A549 (cell line): ENCODE measurements at regions not wholly inside any gene's neighbourhood (a gene's known extent, or its start where the extent isn't known, plus 50 kb on each side); places are given as distances from the start of the nearest gene placed in this dataset.

Experiments used
- ATAC-seq, 2 experiments: fragments of 200-7000 bp in 1 of 2; fragments of >200 bp in 1 of 2; cut with Nextera tagmentation in 1 of 2; cut with Tn5 transposase in 1 of 2; 3 replicates each; pipeline versions ENCODE4 v1.8.0 to v1.9.1; 2018 to 2020; ENCODE audit warnings: mild to moderate bottlenecking in 1 of 2, moderate library complexity in 1 of 2
- CTCF ChIA-PET: fragments of 300-600 bp; sonication (Branson Sonifier 250); formaldehyde crosslinking; extraction: SDS; loops from one replicate; lab custom pipeline; 2021; ENCODE audit warnings: antibody characterized with exemption, inconsistent platforms; lab: Yijun Ruan, JAX
- POLR2A ChIA-PET: fragments of 350-600 bp; formaldehyde crosslinking; extraction: SDS; loops from one replicate; lab custom pipeline; 2021; ENCODE audit warnings: antibody characterized with exemption, inconsistent platforms; lab: Yijun Ruan, JAX
- DNase-seq, 2 experiments: peaks; one replicate each; pipeline versions ENCODE4 v3.0.0 to v3.0.0-alpha.2; 2011 to 2016; ENCODE audit warnings: low read depth in 1 of 2, low spot score in 1 of 2
- FAIRE-seq: peaks from 2 replicates; lab custom pipeline; 2011; peaks lifted over from hg19 to GRCh38; lab: Jason Lieb, UNC
- H3K27ac ChIP-seq, 2 experiments: fragments of >200 bp; sonication (Bioruptor Twin); formaldehyde crosslinking; 3 replicates each; pipeline ENCODE4 v1.5.1; 2016 to 2017
- H3K4me1 ChIP-seq: fragments of >200 bp; sonication (Bioruptor Twin); formaldehyde crosslinking; 3 replicates; pipeline ENCODE4 v1.6.1; 2016
- H3K4me2 ChIP-seq: fragments of >200 bp; sonication (Bioruptor Twin); formaldehyde crosslinking; 3 replicates; pipeline ENCODE4 v1.6.1; 2016
- H3K4me3 ChIP-seq: fragments of >200 bp; sonication (Bioruptor Twin); formaldehyde crosslinking; 3 replicates; pipeline ENCODE4 v1.5.1; 2016
- H3K9me3 ChIP-seq: fragments of >200 bp; sonication (Bioruptor Twin); formaldehyde crosslinking; 3 replicates; pipeline ENCODE4 v1.6.1; 2016
- CBX2 ChIP-seq: fragments of 200-600 bp; sonication (generic); IDR thresholded peaks from 2 replicates; pipeline ENCODE4 v1.6.1; 2016; ENCODE audit warnings: low read depth, mild to moderate bottlenecking, borderline replicate concordance
- CBX8 ChIP-seq: fragments of 200-600 bp; sonication (generic); IDR thresholded peaks from 2 replicates; pipeline ENCODE4 v1.6.1; 2016
- CHD2 ChIP-seq: fragments of 150-350 bp; IDR thresholded peaks from 2 replicates; pipeline ENCODE4 v1.6.1; 2014; ENCODE audit warnings: low read length; ENCODE audit not compliant: partially characterized antibody
- EP300 ChIP-seq, 2 experiments: fragments of >200 bp; sonication (Bioruptor Twin); formaldehyde crosslinking; IDR thresholded peaks; 2 replicates in 1 of 2; 3 replicates in 1 of 2; pipeline ENCODE4 v1.6.1; 2016 to 2017
- FOSL2 ChIP-seq, 2 experiments: fragments of 450-650 bp in 1 of 2; fragments of >200 bp in 1 of 2; sonication (Bioruptor Twin) in 1 of 2; formaldehyde crosslinking; IDR thresholded peaks; 2 replicates each; pipeline versions ENCODE4 v1.5.0 to v1.6.1; 2016 to 2020; ENCODE audit warnings: mild to moderate bottlenecking in 1 of 2, moderate library complexity in 1 of 2
- HDAC2 ChIP-seq: fragments of 200-600 bp; sonication (generic); IDR thresholded peaks from 2 replicates; pipeline ENCODE4 v1.6.1; 2016
- HEYL ChIP-seq: fragments of 250-450 bp; sonication (Bioruptor Pico); IDR thresholded peaks from 2 replicates; pipeline ENCODE4 v1.8.0; 2021; ENCODE audit warnings: mild to moderate bottlenecking, moderate library complexity
- HOXA7 ChIP-seq: fragments of 250-450 bp; sonication (Bioruptor Pico); IDR thresholded peaks from 2 replicates; pipeline ENCODE4 v1.5.0; 2020; ENCODE audit warnings: mild to moderate bottlenecking, moderate library complexity
- HOXB13 ChIP-seq: fragments of 250-450 bp; sonication (Bioruptor Pico); IDR thresholded peaks from 2 replicates; pipeline ENCODE4 v1.5.0; 2020; ENCODE audit warnings: low read depth, mild to moderate bottlenecking, moderate library complexity
- HOXB5 ChIP-seq: fragments of 250-450 bp; sonication (Bioruptor Pico); IDR thresholded peaks from 2 replicates; pipeline ENCODE4 v1.5.0; 2020; ENCODE audit warnings: mild to moderate bottlenecking, moderate library complexity
- JUN ChIP-seq, 2 experiments: fragments of >200 bp; sonication (Bioruptor Twin); formaldehyde crosslinking; IDR thresholded peaks; 2 replicates in 1 of 2; 3 replicates in 1 of 2; pipeline ENCODE4 v1.6.1; 2016 to 2017
- JUNB ChIP-seq: fragments of >200 bp; sonication (Bioruptor Twin); formaldehyde crosslinking; IDR thresholded peaks from 2 replicates; pipeline ENCODE4 v1.6.1; 2016
- KDM1A ChIP-seq: fragments of 200-600 bp; sonication (generic); IDR thresholded peaks from 2 replicates; pipeline ENCODE4 v1.6.1; 2016; ENCODE audit warnings: low read depth, mild to moderate bottlenecking
- KDM5A ChIP-seq: fragments of 200-600 bp; sonication (generic); IDR thresholded peaks from 2 replicates; pipeline ENCODE4 v1.6.1; 2016; ENCODE audit warnings: antibody characterized with exemption, mild to moderate bottlenecking
- MAFK ChIP-seq: fragments of 450-650 bp; IDR thresholded peaks from 2 replicates; pipeline ENCODE4 v1.6.1; 2014; ENCODE audit not compliant: partially characterized antibody
- POLR2AphosphoS2 ChIP-seq: conservative IDR thresholded peaks from 2 replicates; pipeline ENCODE4 v1.6.1; 2012; ENCODE audit warnings: low read length, improper control_type of control experiment, inconsistent platforms
- RAD21 ChIP-seq, 2 experiments: fragments of >200 bp in 1 of 2; sonication (Bioruptor Twin) in 1 of 2; formaldehyde crosslinking in 1 of 2; IDR thresholded peaks in 1 of 2; conservative IDR thresholded peaks in 1 of 2; 2 replicates in 1 of 2; 3 replicates in 1 of 2; pipeline ENCODE4 v1.6.1; 2012 to 2018; ENCODE audit warnings: inconsistent platforms in 1 of 2
- RARB ChIP-seq: fragments of 250-450 bp; sonication (Bioruptor Pico); IDR thresholded peaks from 2 replicates; pipeline ENCODE4 v1.8.0; 2021; ENCODE audit warnings: mild to moderate bottlenecking, moderate library complexity
- RCOR1 ChIP-seq: fragments of 150-350 bp; IDR thresholded peaks from 2 replicates; pipeline ENCODE4 v1.6.1; 2014; ENCODE audit warnings: antibody characterized with exemption, low read length, low read depth
- RFX5 ChIP-seq: fragments of 450-650 bp; IDR thresholded peaks from 2 replicates; pipeline ENCODE4 v1.7.1; 2014; ENCODE audit warnings: antibody characterized with exemption, mild to moderate bottlenecking, moderate library complexity
- SMC3 ChIP-seq: fragments of >200 bp; sonication (Bioruptor Twin); formaldehyde crosslinking; IDR thresholded peaks from 3 replicates; pipeline ENCODE4 v1.6.1; 2018; ENCODE audit warnings: inconsistent platforms
- TP53 ChIP-seq: fragments of 250-450 bp; sonication (Bioruptor Pico); IDR thresholded peaks from 2 replicates; pipeline ENCODE4 v1.5.0; 2021; ENCODE audit warnings: mild to moderate bottlenecking, moderate library complexity
- ZNF302 ChIP-seq: fragments of 250-450 bp; sonication (Bioruptor Pico); IDR thresholded peaks from 2 replicates; pipeline ENCODE4 v1.9.0; 2021; ENCODE audit warnings: inconsistent platforms, mild to moderate bottlenecking, moderate library complexity
- WGBS: methylation state at CpG from one replicate; pipeline ENCODE4 v1.1.6; 2017; ENCODE audit errors: missing lambda C conversion rate; 5-methylcytosine and 5-hydroxymethylcytosine counted together
- TF ChIP-seq, protein P1 (sequence below): fragments of 450-650 bp; IDR thresholded peaks from 2 replicates; pipeline ENCODE4 v1.6.1; 2014; ENCODE audit warnings: antibody characterized with exemption
- TF ChIP-seq, protein P2 (sequence below): fragments of 250-450 bp; sonication (Bioruptor Pico); IDR thresholded peaks from 2 replicates; pipeline ENCODE4 v1.5.0; 2021; ENCODE audit warnings: mild to moderate bottlenecking, moderate library complexity, borderline replicate concordance

DNA sequence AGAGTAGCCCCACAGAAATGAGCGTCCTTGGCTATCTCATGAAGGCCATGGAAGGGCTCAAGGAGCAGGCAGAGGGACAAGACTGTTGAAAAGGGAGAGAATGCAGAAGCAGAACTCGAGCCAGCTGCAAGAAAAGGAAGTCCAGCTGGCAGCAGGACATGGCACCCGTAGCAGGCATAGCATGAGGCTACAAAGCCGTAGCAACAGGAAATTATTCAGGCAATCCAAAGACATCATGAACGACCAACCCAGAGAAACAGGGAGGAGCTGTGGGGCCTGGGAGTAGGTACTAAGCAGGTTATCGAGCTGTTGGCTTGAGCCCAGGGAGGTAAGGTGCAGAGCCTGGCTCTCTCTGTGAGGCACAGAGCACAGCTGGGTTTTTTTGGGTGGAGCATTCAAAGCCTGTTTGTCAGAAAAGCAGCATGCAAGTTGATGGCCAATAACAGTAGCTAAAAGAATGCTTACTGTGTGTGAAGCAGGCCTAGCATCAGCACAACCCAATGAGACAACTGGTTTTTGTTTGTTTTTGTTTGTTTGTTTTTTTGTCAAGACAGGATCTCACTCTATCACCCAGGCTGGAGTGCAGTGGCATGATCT lies 144.0 kb upstream of the SMAD3 start:
- no peak overlapping the region for H3K4me3 ChIP-seq

DNA sequence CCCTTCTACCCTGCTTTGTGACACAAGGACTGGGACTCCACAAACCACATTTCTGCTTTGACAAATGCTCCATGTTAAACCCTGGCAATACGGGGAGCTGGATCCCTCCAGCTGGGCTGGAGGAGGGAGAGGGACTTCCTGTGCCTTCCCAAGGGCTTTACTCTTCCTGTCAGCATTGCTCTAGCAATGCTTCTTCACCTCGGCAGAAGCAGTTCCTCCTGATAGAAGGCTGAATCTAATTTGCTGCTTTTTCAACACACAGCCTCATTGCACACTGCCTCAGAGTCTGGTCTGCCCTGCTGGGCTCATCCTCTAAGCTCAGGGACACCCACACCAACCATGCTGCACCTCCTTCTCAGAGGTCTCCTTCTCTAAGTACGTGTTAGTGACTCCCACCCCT lies 142.8 kb upstream of the SMAD3 start:
- DNase-seq (no peak), FAIRE-seq (no peak), ATAC-seq (no peak)
- POLR2A ChIA-PET = no interaction called here
- H3K4me1 ChIP-seq = peaks cover 8% of the 10 kb centered on the region
- peaks cover 23% of the 10 kb centered on the region for H3K9me3 ChIP-seq
- 80% methylated on average over 3 of the region's 3 CpGs for WGBS
- peak overlapping the region in 1 of 2 experiments; percentile 17; a peak in 1 of 6 replicates for H3K27ac ChIP-seq
- TF ChIP-seq KDM5A (no peak), RFX5 (no peak), CHD2 (no peak), CBX2 (no peak), RAD21 (conservative IDR thresholded peaks at IDR 0.05 in 1 of 2, IDR thresholded peaks at IDR 0.05 in 1 of 2) (no peak), HOXB13 (CRISPR knock-in tag) (no peak), HOXA7 (CRISPR knock-in tag) (no peak), RARB (CRISPR knock-in tag) (no peak), TP53 (CRISPR knock-in tag) (no peak)
- CTCF ChIA-PET = interaction anchor here (1.0 to 20.9 kb wide), 6 partner anchors 9 to 98 kb away, joined by 3 to 261 read pairs (median 4); no protein-coding TSS in a partner anchor
- no peak overlapping the region for H3K4me3 ChIP-seq
- no peak overlapping the region for H3K4me2 ChIP-seq

More for the DNA sequence above, 144.0 kb upstream of the SMAD3 start:
- 74% methylated on average over 6 of the region's 6 CpGs for WGBS
- H3K4me1 ChIP-seq = no peaks in the 10 kb centered on the region
- ChIA-PET POLR2A (no interaction called here), CTCF (interaction anchor here (0.8 to 20.9 kb wide), 8 partner anchors 8 to 318 kb away, joined by 3 to 261 read pairs (median 4); no protein-coding TSS in a partner anchor)
- FAIRE-seq = no peak
- peaks cover 34% of the 10 kb centered on the region for H3K9me3 ChIP-seq
- ATAC-seq = no peak
- no peak for DNase-seq
- no peak overlapping the region for H3K4me2 ChIP-seq
- TF ChIP-seq HDAC2 (no peak), EP300 (IDR thresholded peaks at IDR 0.05) (no peak), JUNB (no peak), CBX8 (no peak), ZNF302 (CRISPR knock-in tag) (no peak), RCOR1 (no peak), RARB (CRISPR knock-in tag) (no peak), FOSL2 (IDR thresholded peaks at IDR 0.05) (no peak), FOSL2 (CRISPR knock-in tag; IDR thresholded peaks at IDR 0.05) (no peak), POLR2AphosphoS2 (no peak), KDM1A (no peak), JUN (IDR thresholded peaks at IDR 0.05) (no peak), MAFK (no peak), KDM5A (no peak), SMC3 (no peak), HOXB5 (no peak), HEYL (no peak)
- TF ChIP-seq, protein P1, sequence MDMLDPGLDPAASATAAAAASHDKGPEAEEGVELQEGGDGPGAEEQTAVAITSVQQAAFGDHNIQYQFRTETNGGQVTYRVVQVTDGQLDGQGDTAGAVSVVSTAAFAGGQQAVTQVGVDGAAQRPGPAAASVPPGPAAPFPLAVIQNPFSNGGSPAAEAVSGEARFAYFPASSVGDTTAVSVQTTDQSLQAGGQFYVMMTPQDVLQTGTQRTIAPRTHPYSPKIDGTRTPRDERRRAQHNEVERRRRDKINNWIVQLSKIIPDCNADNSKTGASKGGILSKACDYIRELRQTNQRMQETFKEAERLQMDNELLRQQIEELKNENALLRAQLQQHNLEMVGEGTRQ = no peak
- TF ChIP-seq, protein P2, sequence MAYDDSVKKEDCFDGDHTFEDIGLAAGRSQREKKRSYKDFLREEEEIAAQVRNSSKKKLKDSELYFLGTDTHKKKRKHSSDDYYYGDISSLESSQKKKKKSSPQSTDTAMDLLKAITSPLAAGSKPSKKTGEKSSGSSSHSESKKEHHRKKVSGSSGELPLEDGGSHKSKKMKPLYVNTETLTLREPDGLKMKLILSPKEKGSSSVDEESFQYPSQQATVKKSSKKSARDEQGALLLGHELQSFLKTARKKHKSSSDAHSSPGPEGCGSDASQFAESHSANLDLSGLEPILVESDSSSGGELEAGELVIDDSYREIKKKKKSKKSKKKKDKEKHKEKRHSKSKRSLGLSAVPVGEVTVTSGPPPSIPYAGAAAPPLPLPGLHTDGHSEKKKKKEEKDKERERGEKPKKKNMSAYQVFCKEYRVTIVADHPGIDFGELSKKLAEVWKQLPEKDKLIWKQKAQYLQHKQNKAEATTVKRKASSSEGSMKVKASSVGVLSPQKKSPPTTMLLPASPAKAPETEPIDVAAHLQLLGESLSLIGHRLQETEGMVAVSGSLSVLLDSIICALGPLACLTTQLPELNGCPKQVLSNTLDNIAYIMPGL = no peak
- H3K27ac ChIP-seq = no peak overlapping the region
